Tibial nerve (tissue), 4 donors: ENCODE measurements at regions not wholly inside any gene's neighbourhood (a gene's known extent, or its start where the extent isn't known, plus 50 kb on each side); places are given as distances from the start of the nearest gene placed in this dataset.
A peak's percentile ranks its signal among the peaks of the same experiment; 100 is the strongest.

Experiments used
- DNase-seq, 2 donors: peaks; one replicate each; pipeline ENCODE4 v3.0.0-alpha.2; 2019; ENCODE audit warnings: low spot score in 2 of 2
- H3K27ac ChIP-seq, 4 donors: fragments of 200-600 bp; sonication (generic) in 3 of 4; one replicate each; pipeline ENCODE4 v1.5.1; 2017 to 2019; ENCODE audit warnings: mild to moderate bottlenecking in 1 of 4
- H3K27me3 ChIP-seq, 2 donors: fragments of 200-600 bp; sonication (generic) in 1 of 2; one replicate each; pipeline versions ENCODE4 v1.5.1 to v1.6.0; 2017 to 2019
- H3K36me3 ChIP-seq, 3 donors: fragments of 200-600 bp; sonication (generic); one replicate each; pipeline ENCODE4 v1.5.1; 2018 to 2019
- H3K4me1 ChIP-seq, 4 donors: fragments of 200-600 bp; sonication (generic) in 3 of 4; one replicate each; pipeline ENCODE4 v1.5.1; 2017 to 2019
- H3K4me3 ChIP-seq, 4 donors: fragments of 200-600 bp; sonication (generic) in 3 of 4; one replicate each; pipeline ENCODE4 v1.5.1; 2017 to 2019; ENCODE audit warnings: mild to moderate bottlenecking in 1 of 4, moderate library complexity in 1 of 4
- H3K9me3 ChIP-seq, 4 donors: fragments of 200-600 bp; sonication (generic) in 3 of 4; one replicate each; pipeline ENCODE4 v1.5.1; 2017 to 2019
- EP300 ChIP-seq, 2 donors: sonication (generic); formaldehyde crosslinking; IDR thresholded peaks; one replicate each; pipeline ENCODE4 v1.6.1; 2017; ENCODE audit warnings: antibody characterized with exemption in 2 of 2, mild to moderate bottlenecking in 1 of 2
- POLR2A ChIP-seq, 2 donors: fragments of 450-650 bp; IDR thresholded peaks; one replicate each; pipeline ENCODE4 v1.6.1; 2017; ENCODE audit warnings: antibody characterized with exemption in 2 of 2, mild to moderate bottlenecking in 2 of 2, moderate library complexity in 2 of 2
- WGBS, 2 donors: methylation state at CpG; one replicate each; pipeline ENCODE4 v1.1.5; 2018; 5-methylcytosine and 5-hydroxymethylcytosine counted together
- TF ChIP-seq, protein P1 (sequence below), 5 experiments: fragments of 200-600 bp in 3 of 5; fragments of 450-650 bp in 2 of 5; sonication (generic) in 3 of 5; IDR thresholded peaks; one replicate each; pipeline ENCODE4 v1.5.1; 2016 to 2019; ENCODE audit warnings: antibody characterized with exemption in 5 of 5, mild to moderate bottlenecking in 3 of 5, moderate library complexity in 2 of 5

GRCh38 chr2:41989501-41990180 lies 58.2 kb upstream of the PKDCC start:
- TF ChIP-seq, protein P1, sequence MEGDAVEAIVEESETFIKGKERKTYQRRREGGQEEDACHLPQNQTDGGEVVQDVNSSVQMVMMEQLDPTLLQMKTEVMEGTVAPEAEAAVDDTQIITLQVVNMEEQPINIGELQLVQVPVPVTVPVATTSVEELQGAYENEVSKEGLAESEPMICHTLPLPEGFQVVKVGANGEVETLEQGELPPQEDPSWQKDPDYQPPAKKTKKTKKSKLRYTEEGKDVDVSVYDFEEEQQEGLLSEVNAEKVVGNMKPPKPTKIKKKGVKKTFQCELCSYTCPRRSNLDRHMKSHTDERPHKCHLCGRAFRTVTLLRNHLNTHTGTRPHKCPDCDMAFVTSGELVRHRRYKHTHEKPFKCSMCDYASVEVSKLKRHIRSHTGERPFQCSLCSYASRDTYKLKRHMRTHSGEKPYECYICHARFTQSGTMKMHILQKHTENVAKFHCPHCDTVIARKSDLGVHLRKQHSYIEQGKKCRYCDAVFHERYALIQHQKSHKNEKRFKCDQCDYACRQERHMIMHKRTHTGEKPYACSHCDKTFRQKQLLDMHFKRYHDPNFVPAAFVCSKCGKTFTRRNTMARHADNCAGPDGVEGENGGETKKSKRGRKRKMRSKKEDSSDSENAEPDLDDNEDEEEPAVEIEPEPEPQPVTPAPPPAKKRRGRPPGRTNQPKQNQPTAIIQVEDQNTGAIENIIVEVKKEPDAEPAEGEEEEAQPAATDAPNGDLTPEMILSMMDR (IDR thresholded peaks at IDR 0.05) = no peak
- no peak for TF ChIP-seq POLR2A (IDR thresholded peaks at IDR 0.05)
- TF ChIP-seq EP300 (IDR thresholded peaks at IDR 0.05) = no peak
- H3K4me1 ChIP-seq = peaks cover 0 to 25% (median 7%) of the 10 kb centered on the region in 4 donors
- no peak overlapping the region for H3K4me3 ChIP-seq
- no peaks in the 10 kb centered on the region for H3K9me3 ChIP-seq
- WGBS, 2 donors = 38 to 44% methylated on average over 3 of the region's 3 CpGs
- H3K27me3 ChIP-seq = no peaks in the 10 kb centered on the region
- no peaks in the 10 kb centered on the region for H3K36me3 ChIP-seq
- DNase-seq = no peak
- peak overlapping the region in 3 of 4 donors; percentile 45 to 73 (median 49) for H3K27ac ChIP-seq

DNA sequence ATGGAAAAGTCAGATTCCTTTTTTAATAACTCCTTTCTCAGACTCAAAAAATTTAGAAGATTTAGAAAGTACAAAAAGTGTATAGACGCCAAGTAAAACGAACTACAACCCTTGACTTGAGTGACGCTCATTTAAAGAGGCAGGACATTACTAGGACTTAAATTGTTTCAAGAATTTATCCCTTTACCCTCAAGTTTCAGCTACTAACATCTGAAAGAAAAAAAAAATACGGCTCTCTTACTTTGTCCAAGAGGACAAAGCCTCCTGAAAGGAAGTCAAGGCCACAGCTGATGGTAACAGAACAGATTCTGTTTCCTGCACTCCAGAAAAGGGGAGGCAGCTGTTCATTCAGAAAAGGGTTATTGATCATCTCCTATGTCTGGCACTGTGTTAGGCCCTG lies 57.6 kb upstream of the PKDCC start:
- Histone ChIP-seq H3K36me3 (no peaks in the 10 kb centered on the region), H3K4me3 (no peak overlapping the region), H3K27me3 (no peaks in the 10 kb centered on the region), H3K9me3 (no peaks in the 10 kb centered on the region), H3K4me1 (peaks cover 0 to 25% (median 7%) of the 10 kb centered on the region in 4 donors), H3K27ac (peak overlapping the region in 3 of 4 donors; percentile 45 to 73 (median 49))
- 22 to 24% methylated on average over 4 of the region's 4 CpGs for WGBS, 2 donors
- no peak for DNase-seq
- TF ChIP-seq POLR2A (IDR thresholded peaks at IDR 0.05) = no peak
- TF ChIP-seq, protein P1 (IDR thresholded peaks at IDR 0.05) = no peak
- no peak for TF ChIP-seq EP300 (IDR thresholded peaks at IDR 0.05)

DNA sequence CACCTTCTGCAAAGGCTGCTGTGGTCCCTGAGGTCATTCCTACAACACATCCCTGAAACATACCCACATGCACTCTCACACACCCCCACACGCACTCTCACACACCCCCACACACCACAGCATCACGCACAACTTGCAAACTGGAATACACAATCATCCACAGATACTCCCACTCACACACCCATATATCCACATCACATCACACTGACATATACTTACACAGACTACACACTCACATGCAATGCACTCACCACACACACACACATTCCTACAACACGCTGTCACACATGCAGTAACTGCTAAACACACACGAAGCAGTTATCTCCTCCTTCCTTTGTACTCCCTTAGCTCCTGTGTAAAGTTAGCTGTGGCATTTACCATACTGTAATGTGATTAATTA lies 57.1 kb upstream of the PKDCC start:
- Histone ChIP-seq H3K27me3 (no peaks in the 10 kb centered on the region), H3K9me3 (no peaks in the 10 kb centered on the region), H3K36me3 (no peaks in the 10 kb centered on the region), H3K4me3 (no peak overlapping the region), H3K27ac (peak overlapping the region in 2 of 4 donors; percentile 49 to 73), H3K4me1 (peaks cover 0 to 25% (median 7%) of the 10 kb centered on the region in 4 donors)
- 43 to 45% methylated on average over 4 of the region's 4 CpGs for WGBS, 2 donors
- TF ChIP-seq POLR2A (IDR thresholded peaks at IDR 0.05) (no peak), EP300 (IDR thresholded peaks at IDR 0.05) (no peak)
- TF ChIP-seq, protein P1 (IDR thresholded peaks at IDR 0.05) = no peak
- DNase-seq = no peak

DNA sequence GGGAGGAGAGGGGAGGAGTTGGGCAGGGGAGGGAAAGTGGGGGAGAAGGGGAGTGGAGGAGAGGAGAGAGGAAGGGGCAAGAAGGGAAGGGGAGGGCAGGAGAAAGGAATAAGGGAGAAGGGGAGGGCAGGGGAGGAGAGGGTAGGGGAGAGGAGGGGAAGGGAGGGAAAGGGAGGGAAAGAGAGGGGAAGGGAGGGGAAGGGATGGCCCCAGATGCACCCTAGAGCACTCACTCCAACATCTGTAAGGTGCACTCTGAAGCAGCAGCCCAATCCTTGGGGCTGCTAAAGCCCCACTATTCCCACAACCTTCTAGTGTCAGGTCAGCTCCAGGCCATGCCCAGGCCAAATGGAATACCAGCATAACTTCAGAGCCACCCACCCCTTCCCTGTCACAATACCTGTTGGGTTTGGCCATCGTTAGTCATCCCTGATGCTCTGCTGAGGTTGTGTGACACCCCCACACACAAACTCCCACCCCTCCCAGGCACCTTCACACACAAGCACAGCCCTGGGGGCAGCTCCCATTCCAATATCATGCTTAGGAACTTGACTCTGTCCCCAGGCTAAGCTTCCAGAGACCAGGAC lies 55.7 kb upstream of the PKDCC start:
- no peaks in the 10 kb centered on the region for H3K36me3 ChIP-seq
- no peak for DNase-seq
- no peak overlapping the region for H3K4me3 ChIP-seq
- 88 to 100% methylated on average over 1 of the region's 1 CpG for WGBS, 2 donors
- peaks cover 0 to 25% (median 7%) of the 10 kb centered on the region in 4 donors for H3K4me1 ChIP-seq
- no peaks in the 10 kb centered on the region for H3K27me3 ChIP-seq
- H3K9me3 ChIP-seq = no peaks in the 10 kb centered on the region
- TF ChIP-seq EP300 (IDR thresholded peaks at IDR 0.05) = no peak
- TF ChIP-seq, protein P1 (IDR thresholded peaks at IDR 0.05) = no peak
- TF ChIP-seq POLR2A (IDR thresholded peaks at IDR 0.05) = no peak
- H3K27ac ChIP-seq = no peak overlapping the region

GRCh38 chr2:41992671-41993434 lies 55.0 kb upstream of the PKDCC start:
- H3K27me3 ChIP-seq = no peaks in the 10 kb centered on the region
- no peaks in the 10 kb centered on the region for H3K9me3 ChIP-seq
- 79 to 89% methylated on average over 12 of the region's 12 CpGs for WGBS, 2 donors
- DNase-seq = no peak
- no peak overlapping the region for H3K4me3 ChIP-seq
- H3K36me3 ChIP-seq = no peaks in the 10 kb centered on the region
- no peak overlapping the region for H3K27ac ChIP-seq
- H3K4me1 ChIP-seq = peaks cover 0 to 25% (median 7%) of the 10 kb centered on the region in 4 donors
- TF ChIP-seq, protein P1 (IDR thresholded peaks at IDR 0.05) = no peak
- TF ChIP-seq EP300 (IDR thresholded peaks at IDR 0.05) (no peak), POLR2A (IDR thresholded peaks at IDR 0.05) (no peak)
